Stimulated activated CD4-positive, alpha-beta T cell treated with anti-CD3 and anti-CD28 coated beads, Interleukin-12 subunit alpha, Interleukin-12 subunit beta, amount 100 ng/mL, for 4 hours (primary cell): ENCODE measurements at regions not wholly inside any gene's neighbourhood (a gene's known extent, or its start where the extent isn't known, plus 50 kb on each side); places are given as distances from the start of the nearest gene placed in this dataset.

ENCODE experiments used
- DNase-seq: peaks from one replicate; pipeline ENCODE4 v3.0.0-alpha.2; 2020

DNA sequence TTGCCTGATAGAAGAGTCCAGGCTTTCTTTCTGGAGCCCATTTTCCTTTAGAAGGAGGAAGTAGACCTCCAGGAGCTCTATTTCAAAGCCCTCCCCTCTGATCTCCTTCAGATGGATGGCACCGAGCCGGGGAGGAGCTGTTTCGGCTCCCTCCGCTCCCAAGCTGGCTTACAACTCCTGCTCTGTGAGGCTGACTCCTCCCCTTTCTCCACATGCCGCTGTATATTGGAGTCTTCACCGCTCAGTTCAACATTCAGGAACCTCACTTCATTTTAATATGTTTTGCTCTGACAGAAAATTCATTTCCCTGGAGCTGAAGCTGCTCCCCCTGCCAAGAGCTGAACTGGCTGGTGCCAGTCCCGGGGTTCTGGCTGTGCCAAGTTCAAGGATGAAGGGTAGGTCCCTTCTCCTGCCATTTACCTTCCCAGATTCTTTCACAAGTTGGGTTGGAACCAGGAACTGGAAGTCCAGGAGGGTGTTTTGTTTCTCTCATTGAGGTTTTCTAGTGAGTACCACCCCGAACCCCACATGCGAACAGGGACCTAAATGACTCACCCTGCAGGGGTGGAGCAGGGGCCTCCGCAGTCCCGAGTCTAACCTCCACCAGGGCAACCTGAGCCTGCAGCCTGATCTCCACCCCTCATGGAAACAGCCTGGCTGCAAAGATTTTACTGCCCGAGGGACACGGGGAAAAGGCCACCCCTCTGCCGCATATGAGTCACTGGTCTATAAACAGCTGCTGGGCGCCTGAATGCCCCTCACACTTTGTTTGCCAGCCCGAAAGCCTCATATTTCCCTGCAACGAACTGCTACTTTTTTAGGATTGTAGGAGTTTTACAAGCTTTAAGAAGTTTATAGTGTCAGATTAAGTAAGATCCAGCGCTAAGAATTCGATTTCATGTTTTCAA lies 68.6 kb upstream of the FOXA2 start:
- no peak for DNase-seq

DNA sequence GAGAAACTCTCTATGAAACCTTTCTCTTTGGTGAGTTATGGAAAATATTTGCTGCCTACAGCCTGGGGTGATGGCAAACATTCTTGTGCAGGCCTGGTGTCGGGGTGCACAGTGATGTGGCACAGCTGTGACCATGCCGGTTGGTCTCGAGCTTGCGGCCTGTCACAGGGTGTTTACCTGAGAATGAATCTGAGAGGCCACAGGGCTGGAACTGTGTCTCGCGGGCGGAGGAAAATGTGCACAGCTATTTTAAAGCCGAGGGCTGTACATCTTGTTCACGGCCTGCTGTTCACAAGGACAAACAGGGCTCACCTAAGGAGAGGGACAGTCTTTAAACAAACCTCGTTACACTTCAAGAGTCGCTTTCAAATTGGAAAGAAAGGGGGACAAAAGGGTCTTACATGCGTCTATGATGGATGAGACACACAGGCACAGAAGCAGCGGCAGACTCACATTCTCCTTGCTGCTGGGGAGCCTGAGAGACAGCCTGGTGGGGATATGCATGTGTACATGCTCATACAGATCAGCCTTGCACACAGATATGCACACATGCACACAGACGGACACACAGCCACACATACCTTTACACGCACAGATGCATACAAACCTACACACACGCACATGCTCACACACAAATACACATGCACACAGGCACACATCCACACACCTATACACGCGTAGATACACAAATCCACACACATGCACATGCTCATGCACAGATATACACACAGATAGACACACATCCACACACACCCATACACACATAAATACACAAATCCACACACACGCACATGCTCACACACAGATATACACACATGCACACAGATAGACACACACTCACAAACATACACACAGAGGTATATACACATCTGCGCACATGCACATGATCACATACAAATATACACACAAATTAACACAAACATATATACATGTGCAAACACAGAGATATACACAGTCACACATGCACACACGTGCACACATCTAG lies 69.6 kb upstream of the FOXA2 start:
- DNase-seq: no peak

DNA sequence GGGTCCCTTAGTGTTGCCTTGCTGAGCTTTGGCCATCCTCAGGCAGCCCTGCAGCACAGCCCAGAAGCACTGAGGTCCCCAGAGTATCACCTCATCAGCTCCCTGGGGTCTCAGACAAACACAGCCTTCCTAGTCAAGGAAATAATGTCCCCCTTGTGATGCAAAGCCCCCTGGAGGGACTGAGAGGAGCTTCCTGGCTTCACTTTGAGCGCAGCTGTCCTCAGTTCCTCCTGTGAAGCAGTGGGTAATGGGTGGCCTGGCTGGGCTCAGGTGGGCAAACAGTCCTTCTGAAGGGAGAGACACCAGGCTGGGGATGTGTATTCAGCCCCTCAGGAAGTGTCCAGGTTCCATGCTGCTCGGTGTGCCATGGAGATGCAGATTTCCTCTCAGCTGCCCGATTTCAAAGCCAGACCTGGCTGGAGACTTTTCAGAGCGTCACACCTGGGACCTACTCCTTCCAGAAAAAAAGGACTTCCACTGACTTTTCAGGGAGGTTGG lies 79.2 kb upstream of the FOXA2 start:
- DNase-seq: no peak

DNA sequence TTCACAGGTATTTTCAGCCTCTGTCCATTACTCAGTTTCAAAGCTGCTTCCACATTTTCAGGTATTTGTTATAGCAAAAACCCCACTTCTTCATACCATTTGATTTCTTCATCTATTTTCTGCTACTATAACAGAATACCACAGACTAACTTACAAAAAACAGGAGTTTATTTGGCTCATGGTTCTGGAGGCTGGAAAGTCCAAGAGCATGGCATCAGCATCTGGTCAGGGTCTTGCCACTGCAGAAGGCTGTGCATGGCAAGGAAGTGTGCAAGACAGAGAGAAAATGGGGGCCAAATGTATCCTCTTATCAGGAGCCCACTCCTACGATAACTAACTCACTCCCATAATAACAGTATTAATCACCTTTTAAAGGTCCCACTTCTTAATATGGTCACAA lies 82.8 kb upstream of the FOXA2 start:
- no peak for DNase-seq

DNA sequence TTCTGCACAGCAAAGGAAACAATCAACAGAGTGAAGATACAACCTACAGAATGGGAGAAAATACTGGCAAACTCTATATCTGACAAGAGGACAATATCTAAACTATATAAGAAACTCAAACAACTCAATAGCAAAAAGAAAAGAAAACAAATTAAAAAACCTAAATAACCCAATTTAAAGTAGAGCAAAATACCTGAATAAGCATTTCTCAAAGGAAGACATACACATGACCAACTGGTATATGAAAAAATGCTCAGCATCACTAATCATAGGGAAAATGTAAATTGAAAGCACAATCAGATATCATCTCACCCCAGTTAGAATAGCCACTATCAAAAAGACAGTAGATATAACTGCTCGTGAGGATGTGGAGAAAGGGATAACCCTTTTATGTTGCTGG lies 87.8 kb upstream of the FOXA2 start:
- no peak for DNase-seq

DNA sequence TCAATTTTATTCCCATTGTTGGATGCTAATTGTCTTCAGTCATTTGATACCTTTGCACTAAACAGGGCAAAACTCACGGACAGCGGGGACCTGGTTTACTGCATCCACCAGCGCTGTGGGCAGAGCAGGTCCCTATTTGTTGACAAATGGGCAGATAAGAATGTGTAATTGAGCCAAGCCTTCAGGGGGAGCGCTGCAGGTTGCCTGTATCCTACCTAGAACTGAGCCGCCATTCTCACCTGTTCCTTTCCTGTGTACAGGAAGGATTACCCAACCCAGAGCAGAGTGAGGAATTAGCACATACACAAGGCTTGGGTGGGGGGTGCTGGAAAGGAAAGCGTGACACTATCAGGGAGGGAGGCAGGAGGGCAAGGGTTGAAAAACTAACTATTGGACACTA lies 89.1 kb upstream of the FOXA2 start:
- no peak for DNase-seq

DNA sequence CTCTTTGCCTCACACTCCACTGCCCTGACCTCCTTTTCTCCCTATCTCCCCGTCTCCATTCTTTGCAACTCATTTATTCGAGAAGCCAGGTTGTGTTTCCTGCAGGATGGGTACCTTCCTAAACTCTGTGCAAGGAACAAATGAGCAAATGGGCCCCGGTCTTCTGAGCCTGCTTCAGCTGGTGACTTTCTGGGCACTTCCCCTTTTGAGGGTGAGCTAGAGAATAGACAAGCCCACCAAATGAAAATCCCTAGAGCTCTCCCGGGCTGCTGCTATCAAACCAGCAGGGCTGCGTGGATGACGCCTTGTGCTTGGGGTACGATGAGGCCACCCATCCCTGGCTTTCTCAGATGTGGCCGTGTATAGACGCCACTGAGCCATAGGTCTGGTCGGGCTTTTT lies 91.0 kb upstream of the FOXA2 start:
- DNase-seq: no peak

DNA sequence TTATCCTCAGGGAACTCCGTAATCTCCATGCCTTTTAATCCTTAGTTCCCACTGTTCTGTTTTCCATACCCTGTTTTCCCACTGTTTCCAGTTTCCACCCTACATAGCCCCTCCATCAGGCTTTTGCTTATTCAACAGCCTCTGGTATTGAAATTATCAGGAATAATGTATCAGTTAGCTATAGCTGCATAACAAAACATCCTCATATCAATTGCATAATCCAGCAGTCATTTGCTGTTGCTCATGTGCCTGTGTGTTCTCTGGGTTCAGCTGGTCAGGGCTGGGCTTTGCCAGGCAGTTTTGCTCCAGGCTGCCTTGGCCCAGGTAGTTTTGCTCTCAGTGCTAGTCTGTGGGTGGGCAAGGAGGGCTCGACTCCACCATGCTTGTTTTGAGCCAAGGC lies 94.3 kb upstream of the FOXA2 start:
- no peak for DNase-seq

DNA sequence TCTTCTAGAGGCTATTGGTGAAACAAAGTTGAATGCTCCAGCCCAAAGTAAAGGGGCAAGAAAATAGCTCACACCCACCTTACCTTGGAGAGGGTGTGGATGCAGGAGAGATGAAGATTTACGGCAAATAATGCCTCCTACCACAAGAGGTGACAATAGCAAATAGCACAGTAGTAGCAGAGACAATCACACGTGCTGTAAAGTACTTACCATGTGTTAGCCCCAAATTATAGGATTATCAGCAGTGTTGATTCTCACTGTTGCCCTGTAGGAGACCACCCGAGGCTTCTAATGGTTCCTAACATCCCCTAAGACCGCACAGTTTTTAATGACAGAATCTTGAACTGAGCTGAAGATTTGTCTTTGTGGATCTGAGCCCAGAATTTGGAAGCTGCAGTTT lies 94.8 kb upstream of the FOXA2 start:
- no peak for DNase-seq

DNA sequence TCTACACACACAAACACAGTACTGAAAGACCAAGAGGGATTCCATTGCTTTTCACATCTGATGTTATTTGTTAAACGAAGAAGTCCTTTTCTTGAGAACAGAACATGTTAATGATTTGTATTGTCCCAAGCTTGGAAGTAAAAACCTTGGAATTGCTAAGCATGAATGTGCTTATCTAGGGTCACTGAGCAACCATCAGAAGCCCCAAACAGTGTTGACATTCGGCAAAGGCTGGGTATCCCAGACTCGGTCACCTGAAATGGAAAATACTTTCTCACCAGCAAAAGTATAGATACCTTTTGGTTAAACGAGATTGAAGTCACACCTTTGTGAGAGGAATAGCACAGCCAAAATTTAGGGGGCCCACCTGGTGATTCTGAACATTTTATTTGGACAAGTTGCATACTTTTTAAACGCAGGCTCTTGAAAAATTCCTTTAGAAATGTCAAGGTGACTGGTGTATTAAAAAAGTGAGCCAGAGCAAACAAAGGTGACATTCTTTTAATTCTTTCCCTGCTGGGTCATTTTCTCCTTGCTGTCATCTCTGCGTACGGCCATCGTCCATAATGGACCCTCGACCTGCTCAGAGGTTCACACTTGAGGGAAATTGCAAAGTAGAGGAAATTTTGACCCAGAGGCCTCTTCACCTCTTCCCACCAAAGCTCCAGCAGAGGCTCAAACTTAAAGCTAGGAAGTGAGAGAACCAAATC lies 95.8 kb upstream of the FOXA2 start:
- DNase-seq: no peak

DNA sequence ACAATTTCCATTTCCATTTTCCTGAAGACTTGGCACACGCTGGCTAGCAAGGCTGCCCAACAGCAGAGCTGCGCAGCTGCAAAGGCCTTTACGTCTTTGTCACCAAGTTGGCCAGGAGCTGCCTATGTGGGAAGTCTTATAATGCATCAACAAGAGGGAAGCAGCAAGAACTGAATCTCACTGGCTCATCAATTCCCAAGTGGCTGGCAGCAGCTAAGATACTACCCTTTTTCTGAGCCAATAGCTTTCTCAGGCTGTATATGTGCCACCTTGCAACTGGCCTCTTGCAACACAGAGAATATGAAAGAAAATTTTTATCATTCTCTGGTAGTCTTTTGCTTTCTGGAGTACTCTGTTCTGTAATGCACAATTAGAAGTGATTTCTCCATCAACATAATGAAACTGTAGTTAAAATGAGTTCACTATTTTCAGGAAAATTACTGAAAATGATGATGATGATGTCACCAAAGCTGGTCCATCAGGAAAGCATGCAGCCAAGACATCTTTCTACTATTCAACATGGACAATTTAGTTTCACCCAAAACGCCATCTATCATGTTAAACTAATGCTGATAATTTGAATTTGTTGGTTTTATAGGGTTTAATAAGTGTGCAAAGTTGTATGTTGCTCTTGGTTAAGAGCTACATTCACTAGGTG lies 97.3 kb upstream of the FOXA2 start:
- DNase-seq: no peak

DNA sequence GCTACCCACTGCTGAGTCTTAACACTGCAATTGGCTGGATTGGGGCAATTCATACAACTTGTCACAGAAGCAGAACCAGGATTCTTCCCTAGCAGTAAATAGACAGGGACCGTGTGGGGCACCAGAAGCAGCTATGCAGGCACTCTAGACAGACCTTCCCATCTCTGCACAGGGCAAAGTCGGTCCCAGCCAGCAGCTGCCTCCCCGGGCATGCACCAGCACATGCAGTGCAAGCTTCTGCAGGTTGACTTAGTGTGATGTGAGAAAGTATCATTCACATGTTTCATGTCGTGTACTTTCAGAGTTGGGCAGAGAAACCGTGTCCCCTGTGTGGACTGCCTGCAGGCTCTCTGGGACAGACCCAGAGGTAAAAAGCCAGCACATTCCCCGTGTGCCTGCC lies 98.0 kb upstream of the FOXA2 start:
- no peak for DNase-seq

DNA sequence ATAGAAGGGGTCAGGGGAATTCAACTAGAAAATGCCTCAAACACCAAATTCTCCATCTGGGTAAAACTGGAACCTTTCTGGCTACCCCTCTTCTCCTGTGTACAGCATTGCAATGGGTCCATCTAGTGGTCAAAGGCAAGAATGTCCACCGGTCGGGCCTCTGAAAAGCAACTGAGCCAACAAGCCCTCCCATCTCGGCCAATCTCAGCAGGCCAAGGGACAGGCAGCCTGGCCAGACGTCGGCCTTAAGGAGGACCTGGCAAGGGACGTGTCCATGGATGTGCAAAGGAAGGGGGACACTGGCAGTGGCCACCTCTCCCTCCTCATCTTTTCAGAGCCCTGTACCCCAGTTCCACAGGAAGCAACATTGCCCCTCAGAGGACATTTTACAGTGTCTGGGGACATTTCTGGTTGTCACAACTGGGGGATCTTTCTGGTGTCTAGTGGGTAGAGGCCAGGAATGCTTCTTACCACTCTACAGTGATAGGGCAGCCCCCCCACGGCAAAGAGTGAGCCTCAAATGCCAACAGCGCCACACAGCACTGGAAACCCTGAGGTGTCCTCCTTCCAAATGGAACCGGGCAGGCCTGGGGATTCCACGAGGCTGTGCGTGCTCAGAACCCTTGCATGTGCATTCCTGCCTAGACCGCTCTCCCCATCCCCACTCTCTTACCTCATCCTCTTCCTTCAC lies 99.8 kb upstream of the FOXA2 start:
- DNase-seq: peak; percentile 6

DNA sequence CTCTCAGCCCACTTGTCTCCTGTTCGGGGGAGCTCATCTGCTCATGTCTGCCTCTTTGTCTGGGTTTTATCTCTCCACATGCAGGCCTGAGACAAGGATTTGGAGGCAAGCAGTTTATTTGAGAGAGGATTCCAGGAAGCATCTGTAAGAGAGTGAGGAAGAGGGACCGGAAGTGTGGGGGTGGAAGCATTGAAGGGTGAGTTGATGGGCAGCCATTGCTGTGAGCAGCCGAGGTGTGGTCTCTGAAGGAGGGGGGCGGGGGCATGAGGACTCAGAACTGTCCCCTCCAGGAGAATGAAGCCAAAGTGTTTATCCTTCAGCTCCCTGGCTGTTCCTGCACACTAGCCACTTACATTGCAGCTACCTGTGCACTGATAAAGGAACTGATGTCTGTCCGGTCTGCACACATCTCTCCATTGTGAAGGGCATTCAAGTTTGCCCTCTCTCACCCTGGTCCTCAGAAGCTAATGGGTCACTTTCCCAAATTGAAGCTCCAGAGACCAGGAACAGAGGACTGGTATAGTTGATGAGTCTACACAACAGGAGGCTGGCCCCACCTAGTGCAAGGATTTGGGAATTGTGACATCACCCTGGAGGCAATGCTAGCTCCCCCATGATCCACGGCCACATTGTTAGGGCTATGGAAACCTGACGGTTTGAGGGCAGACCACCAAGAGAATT lies 100.5 kb upstream of the FOXA2 start:
- no peak for DNase-seq

DNA sequence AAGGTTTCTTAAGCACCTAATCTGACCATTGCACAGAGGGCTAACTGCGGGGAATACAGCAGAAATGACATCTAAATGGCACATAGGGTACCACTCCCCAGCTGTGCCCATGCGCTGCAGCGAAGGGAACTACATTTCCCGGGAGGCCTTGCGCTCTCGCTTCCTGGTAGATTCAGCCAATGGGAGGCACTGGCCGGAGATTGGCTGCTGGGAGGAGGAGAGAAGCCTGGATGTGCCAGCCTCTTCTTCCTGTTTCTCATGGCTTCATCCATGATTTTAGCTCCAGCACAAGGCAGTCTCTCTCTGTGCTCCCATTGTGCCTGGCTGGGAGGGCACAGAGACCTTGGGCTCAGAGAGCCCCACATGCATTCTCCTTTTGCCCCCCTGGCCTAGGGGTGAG lies 101.7 kb upstream of the FOXA2 start:
- no peak for DNase-seq

DNA sequence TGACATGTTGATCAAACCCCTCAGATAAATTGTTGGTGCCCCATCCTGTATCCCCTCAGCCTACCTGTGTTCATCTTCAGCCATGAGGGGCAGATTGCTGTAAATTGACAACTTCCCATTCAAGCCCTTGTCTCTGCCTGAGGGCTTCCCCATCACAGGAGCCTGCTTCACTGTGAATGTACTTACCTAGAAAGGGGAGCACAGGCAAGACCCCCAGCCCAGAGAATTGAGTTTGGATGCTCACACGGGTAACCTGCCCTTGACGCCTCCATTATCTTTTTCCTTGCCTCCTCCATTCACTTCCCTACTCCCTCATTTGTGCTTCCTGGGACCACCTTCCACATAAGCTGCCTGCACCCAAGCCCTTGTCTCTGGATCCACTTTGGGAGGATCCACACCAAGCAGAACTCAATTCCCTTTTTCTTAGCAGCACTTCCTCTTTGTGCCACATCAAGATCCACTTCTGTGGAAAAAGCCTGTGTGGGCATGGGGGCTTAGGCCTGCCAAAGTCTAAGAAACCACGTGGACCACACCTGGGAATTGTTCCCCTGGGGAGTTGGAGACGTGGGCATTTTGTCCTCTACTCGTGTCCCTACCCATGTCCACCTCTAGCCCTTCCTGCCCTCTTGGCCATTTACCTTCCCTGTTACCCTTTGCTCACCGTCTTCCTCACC lies 103.4 kb upstream of the FOXA2 start:
- no peak for DNase-seq

DNA sequence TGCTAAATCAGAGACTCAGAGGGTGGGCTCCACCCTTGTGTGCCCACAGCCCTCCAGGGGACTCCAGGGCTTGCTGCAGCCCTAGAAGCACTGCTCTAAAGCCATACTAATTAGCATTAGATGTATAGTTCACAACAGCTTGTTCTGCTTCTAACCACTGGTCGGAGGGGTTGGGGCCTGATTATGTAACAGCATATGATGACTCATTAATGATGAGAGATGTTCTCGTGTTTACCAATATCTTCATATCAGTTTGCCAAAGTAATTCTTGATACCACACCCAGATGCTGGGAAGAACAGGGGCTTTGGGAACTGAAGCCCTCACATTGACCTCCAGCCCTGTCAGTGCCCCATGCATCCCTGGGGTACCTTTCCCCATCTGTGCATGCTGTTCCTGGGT lies 104.1 kb upstream of the FOXA2 start:
- no peak for DNase-seq

DNA sequence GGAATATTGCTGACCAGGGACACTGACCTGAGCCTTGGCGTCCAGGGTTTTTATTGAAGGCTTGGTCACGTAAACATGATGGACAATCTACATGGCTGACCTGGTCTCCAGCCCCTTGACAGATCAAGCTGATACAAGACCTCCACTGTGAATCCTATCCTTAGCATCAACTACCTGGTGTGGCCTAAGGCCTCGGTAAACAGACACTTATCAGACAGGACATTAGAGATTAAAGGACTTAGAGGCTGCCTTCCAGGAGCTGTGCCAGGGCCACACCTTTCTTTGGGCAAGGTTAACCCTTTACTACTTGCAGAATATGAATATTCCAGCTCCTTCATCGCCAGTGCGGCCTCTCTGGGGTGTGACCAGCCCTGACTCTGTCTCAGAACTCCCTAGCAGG lies 104.9 kb upstream of the FOXA2 start:
- no peak for DNase-seq

DNA sequence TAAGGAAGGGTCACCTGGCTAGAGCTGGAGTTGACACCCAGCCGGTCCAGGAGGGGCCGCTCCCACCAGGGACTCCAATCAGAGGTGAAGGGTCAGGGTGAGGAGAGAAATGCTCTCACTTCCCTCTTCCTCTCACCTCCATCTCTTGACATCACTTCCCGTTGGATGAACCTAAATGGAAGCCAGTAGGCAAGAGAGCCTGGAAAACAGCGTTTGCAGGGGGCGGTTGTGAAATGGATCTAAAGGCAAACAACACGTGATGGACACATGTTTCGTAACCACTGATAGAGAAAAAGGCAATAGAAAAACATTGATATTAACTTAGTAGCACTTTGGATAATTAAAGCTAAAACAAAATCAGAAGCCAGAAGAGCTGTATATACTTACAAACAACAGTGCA lies 105.6 kb upstream of the FOXA2 start:
- DNase-seq: no peak

DNA sequence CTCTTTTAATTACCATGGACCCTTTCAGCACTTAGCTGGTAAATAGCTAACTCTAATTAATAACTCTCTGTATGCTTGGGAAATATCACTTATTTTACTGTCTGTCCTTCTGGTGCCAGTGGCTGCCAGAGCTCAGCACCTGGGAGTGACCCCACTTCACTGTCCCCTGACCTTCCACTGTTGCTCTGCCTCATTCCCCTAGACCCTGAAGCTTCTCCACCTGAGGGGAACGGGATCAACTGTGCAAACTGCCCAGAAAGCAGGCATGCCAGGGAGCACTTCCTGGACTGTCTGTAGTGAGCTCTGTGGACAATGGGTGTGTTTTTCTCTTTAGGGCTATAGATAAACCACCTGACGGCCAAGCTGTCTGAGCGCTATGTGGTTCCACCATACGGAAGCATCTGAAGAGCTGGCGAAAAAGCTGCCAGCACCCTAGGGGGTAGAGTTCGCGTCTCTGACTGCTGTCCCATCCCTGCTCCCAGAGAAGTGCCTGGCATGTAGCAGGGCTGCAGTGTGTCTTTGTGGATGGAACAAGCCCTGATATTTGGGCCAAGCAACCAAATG lies 106.3 kb upstream of the FOXA2 start:
- DNase-seq: no peak
